ENCODE measurements at regions not wholly inside any gene's neighbourhood (a gene's known extent, or its start where the extent isn't known, plus 50 kb on each side); places are given as distances from the start of the nearest gene placed in this dataset.
"Not testable (repeated sequence)": the region's sequence is repeated elsewhere in the genome, so short reads cannot be mapped to it uniquely, and the experiment has no call there.

DNA sequence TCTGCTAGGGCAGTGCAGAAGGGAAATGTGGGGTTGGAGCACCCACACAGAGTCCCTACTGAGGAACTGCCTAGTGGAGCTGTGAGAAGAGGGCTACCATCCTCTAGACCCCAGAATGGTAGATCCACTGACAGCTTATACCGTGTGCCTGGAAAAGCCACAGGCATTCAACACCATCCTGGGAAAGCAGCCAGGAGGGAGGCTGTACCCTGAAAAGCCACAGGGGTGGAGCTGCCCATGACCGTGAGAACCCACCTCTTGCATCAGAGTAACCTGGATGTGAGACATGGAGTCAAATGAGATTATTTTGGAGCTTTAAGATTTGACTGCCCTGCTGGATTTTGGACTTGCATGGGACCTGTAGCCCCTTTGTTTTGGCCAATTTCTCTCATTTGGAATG lies 827.1 kb upstream of the IGFBP7 start:
- DNase-seq (ENCODE audit: low read depth in 4 of 4, low spot score in 2 of 4): not testable (repeated sequence)

DNA sequence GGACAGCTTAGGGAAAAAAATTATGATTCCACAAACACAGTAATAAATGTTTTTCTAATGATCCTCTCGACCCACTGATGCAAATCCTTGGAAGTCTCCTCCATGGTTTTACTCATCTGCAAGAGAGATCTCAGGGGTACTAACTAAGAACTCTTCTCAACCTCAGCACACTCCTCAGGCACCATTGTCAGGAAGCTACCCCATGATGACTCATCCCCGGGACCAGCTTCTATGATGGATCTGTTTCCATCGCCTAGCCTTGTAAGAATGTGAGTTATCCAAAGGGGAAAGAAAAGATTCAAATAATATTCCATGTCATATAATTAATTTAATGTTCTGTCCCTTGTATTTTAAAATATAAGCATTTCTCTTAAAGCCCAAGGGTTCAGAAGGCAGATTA lies 816.1 kb upstream of the IGFBP7 start:
- DNase-seq (ENCODE audit: low read depth in 4 of 4, low spot score in 2 of 4): no peak

DNA sequence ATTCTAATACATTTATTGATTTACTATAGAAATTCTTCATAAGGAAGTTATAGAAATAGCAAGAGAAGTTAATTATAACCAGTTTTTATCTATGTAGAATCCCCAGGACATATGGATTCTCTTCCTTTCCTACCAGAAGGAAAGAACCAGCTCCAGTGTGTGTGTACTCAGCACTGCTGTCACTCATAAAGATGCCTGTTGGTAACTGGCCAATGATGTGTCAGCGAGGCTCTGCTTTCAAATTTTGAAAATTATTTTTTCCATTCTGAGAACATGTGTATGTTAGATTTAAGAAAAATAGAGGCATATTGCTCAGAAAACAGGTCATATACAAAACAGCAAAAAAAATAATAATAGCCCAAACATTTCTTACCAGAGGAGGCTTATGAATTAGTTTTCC lies 814.8 kb upstream of the IGFBP7 start:
- no peak for DNase-seq (ENCODE audit: low read depth in 4 of 4, low spot score in 2 of 4)

DNA sequence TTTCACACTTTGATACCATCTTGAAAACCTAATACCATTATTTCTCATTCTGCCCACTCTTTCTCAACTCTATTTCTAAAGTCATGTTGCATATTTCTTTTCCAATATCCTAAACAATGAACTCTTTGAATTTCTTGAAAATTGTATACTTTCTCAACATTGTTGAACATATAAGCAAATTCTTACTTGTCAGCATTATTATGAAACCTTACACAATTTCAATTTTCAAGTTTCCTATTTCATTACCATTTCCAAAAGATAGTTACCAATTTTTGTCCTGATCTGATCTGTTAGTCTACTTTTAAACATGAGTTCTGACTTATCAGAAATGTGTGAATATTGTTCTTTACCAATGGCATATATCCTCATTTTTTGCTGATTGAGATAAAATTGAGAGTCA lies 806.3 kb upstream of the IGFBP7 start:
- DNase-seq (ENCODE audit: low read depth in 4 of 4, low spot score in 2 of 4): no peak

DNA sequence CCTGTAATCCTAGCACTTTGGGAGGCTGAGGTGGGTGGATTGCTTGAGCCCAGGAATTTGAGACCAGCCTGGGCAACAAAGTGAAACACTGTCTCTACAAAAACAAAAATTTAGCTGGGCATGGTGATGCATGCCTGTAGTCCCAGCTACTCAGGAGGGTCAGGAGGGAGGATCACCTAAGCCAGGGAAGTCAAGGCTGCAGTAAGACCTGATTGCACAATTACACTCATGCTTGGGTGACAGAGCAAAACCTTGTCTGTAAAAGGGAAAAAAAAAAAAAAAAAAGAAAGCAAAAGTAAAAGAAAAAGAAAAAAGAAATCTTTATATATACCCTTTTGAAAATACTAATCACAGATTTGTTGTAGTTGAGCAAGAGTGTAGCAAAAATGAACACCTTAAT lies 801.0 kb upstream of the IGFBP7 start:
- no peak for DNase-seq (ENCODE audit: low read depth in 4 of 4, low spot score in 2 of 4)

DNA sequence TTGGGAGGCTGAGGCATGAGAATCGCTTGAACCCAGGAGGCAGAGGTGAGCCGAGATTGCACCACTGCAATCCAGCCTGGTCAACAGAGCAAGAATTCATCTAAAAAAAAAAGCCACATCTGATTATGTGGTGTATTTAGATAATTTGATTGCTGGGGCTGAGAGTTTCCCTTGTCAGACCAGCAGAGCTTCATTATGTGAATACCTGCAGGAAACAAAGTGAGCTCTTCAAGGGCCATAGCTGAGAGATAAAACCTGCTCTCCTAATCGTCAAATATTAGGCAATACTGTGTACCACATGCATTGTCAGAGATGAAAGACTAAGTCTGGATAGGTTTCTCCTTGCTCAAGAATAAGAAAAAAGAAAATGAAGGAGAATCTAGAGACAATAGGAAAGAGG lies 800.0 kb upstream of the IGFBP7 start:
- no peak for DNase-seq (ENCODE audit: low read depth in 4 of 4, low spot score in 2 of 4)

DNA sequence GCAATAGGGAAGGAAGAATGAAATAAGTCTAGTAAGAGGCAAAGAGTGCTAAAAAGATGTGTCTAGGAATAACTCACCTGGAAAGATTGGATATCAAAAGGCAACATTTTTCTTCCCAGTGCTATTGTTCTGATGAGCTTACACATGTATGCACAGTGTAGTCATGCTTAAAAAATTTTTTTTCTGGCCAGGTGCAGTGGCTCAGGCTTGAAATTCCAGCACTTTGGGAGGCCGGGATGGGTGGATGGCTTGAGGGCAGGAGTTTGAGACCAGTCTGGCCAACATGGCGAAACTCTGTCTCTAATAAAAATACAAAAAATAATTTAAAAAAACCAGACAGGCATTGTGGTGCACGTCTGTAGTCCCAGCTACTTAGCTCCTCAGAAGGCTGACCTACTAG lies 795.8 kb upstream of the IGFBP7 start:
- DNase-seq (ENCODE audit: low read depth in 4 of 4, low spot score in 2 of 4): no peak

DNA sequence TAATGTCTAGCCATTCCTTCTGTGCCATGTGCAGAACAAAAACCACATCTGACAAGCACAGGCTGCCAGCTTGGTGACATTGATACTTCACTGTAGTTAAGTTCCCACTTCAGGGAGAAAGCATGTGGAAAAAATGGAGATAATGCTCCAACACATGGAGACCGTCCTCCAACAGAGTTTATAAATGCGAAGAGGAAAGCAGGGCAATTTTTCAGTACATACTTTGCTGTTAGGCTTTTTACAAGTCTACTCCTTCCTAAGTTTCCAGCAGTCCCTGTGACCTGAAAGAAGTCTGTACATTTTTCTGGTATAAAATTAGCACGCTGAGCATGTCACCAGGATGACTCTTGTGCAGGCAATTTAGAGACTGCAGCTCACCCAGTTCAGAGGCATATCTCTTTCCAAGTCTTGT lies 766.9 kb upstream of the IGFBP7 start:
- DNase-seq (ENCODE audit: low read depth in 4 of 4, low spot score in 2 of 4): no peak

DNA sequence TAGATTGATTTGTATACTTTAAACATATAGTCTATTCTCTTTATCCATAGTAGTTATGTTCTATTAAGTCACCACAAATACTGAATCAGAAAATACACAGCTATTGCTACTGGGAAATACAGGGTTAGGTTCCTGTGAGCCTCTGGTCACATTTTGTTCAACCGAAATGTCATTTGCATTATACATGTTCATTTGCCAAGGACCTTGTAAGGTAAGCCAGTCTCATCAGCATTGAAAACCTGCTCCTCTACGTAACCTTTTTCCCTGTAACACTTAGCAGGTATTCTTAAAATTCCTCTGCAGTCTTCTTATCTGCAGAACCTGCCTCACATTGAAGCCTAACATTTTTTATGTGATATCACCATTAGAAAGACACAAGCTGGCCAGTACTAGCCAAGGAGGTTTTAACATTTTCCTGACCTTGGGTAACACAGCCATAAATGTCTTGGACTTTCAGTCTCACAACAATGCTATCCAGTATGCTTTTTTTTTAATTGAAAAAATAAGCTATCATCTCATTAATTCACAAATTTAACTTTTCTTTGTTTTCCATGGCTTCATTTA lies 765.7 kb upstream of the IGFBP7 start:
- DNase-seq (ENCODE audit: low read depth in 4 of 4, low spot score in 2 of 4): no peak

DNA sequence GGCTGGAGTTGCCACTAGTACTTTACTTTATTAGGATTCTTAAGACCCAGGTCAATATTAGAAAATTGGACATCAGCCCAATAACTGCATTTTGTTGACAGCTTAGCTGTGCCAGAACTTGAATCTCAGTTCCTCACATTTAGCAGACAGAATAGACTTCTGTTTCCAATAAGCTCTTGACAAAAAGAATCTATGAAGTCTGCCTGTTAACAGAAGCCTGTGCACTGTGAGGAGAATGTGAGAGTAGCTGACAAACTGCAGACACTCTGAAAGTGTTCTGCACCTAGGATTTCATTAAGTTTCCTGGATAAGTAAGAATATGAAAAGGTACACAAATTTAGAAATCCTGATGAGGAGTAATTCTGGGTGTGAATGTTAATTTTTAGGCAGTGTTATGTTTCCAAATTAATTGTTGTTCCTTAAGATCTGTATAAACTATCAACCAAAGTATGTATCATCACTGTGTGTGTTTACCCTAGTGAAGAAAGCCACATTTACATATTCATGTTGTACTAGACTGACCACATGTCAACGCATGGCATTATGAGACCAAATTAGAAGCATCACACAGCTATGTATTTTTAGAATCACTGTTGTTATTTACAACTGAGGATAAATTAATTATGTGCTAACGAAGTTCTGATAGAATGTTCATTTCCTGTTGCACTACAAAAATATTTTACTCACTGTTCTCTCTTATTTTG lies 756.4 kb upstream of the IGFBP7 start:
- DNase-seq (ENCODE audit: low read depth in 4 of 4, low spot score in 2 of 4): no peak

DNA sequence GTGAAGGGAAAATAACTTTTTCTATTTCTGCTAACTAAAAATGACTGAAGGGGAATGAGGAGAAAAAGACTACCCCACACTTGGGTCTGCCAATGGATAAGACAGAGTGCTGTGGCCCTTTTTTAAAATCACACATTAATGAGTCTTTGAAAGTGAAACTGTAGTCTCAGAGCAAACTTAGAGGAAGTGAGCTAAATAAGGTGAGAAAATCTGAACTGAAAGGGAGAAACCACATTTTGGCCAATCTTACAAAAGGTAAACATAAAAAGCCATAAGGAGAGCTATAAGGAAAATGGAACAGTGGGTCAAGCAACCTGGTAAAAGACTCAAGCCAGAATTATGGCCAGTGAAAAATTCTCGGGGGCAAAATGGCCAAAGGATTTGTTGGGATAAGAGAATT lies 755.1 kb upstream of the IGFBP7 start:
- DNase-seq (ENCODE audit: low read depth in 4 of 4, low spot score in 2 of 4): no peak

DNA sequence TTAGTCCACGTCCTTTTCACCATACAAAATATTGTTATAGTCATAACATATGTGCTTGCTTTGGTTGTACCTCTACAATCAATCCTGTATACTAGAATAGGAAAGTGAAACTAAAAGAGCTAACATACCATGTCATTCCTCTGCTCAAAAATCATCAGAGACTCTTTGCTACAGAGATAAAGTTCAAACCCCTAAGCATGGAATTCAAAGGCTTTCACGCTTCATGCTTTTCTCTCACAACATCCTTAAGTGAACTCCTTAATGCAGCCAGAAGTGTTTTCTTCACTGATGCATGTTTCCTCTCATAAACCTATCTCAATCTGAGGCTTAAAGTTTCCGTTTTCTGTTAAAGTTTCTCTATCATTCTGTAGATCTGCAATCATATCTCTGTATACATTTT lies 744.6 kb upstream of the IGFBP7 start:
- peak in 2 of 4 donors; percentile 11 to 21 for DNase-seq (ENCODE audit: low read depth in 4 of 4, low spot score in 2 of 4)

DNA sequence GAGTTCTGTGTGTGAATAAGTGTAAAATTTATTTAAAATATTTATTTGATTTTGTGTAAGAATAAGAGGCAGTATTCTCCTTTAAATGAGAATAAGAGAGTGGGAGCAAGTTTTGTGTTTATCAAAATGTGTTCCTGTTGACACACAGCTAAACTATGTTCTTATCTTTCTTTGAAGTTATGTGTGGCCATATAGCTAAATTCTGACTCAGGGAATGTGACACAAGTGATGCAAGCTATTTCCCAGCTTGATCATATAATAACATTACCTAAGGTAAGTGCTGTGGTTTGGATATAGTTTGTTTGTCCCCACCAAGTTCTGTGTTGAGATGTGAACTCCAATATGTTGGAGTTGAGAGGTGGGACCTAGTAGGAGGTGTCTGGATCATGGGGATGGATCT lies 740.0 kb upstream of the IGFBP7 start:
- no peak for DNase-seq (ENCODE audit: low read depth in 4 of 4, low spot score in 2 of 4)

DNA sequence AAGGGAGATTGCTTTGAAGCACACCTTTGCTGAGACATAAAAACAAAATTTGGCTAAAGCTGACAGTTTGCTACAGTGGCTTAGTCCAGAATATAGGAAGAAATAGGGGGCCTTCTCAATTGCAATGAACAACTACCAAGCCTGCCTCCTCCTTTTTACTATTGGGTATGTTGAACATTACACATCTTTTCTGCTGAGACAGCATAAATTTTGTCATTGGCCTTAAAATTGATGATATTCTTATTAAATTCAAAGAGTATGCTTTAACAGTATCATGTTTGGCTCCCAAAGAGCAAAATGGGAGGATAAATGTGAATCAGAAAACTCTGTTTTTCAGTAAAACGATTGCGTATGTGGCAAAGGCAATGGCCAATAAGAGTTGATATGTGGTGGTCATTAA lies 721.9 kb upstream of the IGFBP7 start:
- DNase-seq (ENCODE audit: low read depth in 4 of 4, low spot score in 2 of 4): no peak

DNA sequence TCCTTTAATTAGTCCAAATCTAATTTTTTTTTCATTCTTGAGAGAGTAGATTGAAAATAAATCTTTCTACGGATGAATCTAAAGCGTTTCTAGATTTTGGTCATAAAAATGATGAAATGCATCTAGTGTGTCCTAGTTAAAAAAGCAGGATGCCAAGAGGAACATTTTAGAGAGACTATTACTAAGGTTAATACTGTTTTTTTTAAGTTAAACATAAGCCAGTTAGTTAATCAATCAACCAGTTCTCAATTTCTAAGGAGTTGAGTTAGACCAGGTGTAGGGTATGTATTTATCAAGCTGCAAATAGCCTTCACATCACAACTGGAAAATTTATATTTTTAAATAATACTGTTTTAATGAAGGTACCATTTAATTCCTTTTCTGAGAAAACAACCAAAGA lies 679.5 kb upstream of the IGFBP7 start:
- DNase-seq (ENCODE audit: low read depth in 4 of 4, low spot score in 2 of 4): no peak

DNA sequence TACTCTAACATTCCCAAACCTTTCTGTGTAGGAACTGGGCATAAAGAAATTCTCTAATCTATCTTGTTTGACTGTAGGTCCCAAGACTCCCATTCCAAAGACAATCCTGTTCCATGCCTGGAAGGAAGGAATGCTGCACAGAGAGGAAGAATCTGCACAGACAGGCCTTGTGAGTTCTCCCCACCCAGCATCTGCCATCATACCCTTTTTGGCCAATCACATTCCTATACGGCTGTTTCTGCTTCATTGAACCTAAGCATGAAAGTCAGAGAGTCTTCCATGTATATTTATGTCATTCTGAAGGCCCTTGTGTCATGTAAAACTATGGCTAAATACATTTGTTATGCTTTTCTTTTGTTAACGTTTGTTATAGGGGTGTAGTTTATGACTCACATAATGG lies 667.7 kb upstream of the IGFBP7 start:
- DNase-seq (ENCODE audit: low read depth in 4 of 4, low spot score in 2 of 4): no peak

DNA sequence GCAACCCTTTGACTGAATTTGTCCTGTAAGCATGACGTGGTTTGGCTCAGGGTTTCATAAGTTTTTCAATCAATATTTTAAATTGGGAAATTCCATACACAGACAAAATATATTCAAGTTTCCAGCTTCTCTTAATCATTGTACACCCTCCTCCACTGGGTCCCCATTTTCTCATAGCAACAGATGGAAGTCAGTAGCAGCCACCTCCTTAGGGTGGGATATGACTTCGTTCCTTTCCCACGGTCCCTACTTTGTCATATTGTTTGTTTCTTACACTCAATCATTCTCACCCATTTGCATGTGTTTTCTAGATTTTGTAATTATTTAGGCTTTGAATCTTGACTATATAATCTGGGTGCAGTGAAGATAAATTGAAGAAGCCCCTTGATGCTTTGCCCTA lies 664.5 kb upstream of the IGFBP7 start:
- no peak for DNase-seq (ENCODE audit: low read depth in 4 of 4, low spot score in 2 of 4)

DNA sequence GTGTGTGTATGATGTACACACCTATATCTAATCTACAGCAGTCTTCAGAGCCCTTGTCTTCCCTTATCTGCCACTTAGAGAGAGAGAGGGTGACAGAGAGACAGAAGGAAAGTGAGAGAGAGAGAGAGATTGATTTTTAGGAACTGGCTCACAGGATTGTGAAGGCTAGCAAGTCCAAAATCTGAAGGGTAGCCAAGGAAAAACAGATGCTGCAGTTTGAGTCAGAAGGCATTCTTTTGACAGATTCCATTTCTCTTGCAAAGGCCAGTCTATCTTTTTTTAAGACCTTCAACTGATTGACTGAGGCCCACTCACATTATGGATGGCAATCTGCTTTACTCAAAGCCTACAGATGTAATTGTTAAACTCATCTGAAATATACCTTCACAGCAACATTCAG lies 664.0 kb upstream of the IGFBP7 start:
- no peak for DNase-seq (ENCODE audit: low read depth in 4 of 4, low spot score in 2 of 4)

DNA sequence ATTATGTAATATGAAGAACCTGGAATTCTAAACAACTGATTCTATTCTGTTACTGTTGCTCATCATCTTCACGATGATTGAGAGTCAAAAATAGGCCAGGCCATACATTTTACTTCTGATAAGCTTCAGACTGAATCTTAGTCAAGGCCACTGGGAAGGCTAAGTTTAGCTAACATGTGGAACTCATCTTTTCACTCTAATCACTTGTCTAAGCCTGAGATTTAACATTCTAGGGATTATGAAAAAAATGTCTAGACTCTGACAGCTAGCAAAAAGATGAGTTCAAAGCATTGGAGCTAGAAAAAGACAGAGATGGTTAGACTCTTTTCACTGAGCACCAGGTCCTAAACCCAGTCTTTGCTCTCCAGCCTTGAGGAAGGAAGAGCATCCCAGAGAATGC lies 656.2 kb upstream of the IGFBP7 start:
- DNase-seq (ENCODE audit: low read depth in 4 of 4, low spot score in 2 of 4): no peak

DNA sequence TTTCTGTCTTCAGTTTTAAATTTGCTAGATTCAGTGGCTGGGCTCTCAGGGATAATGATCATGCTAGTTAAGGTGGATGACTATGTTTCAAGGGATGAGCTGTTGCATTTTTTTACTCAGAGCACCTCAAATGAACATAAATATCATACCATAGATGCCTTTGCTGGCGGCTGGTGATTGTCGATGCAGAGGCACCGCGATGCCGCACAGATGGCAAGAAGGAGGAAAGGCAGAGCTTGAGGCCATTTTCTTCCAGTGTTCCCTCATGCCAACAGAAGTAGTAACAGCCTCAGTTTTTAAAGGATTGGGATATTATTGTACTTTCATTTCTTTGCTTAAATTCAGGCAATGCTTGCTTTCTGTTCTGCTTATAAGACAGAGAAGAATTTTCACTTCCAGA lies 654.7 kb upstream of the IGFBP7 start:
- DNase-seq (ENCODE audit: low read depth in 4 of 4, low spot score in 2 of 4): no peak

DNA sequence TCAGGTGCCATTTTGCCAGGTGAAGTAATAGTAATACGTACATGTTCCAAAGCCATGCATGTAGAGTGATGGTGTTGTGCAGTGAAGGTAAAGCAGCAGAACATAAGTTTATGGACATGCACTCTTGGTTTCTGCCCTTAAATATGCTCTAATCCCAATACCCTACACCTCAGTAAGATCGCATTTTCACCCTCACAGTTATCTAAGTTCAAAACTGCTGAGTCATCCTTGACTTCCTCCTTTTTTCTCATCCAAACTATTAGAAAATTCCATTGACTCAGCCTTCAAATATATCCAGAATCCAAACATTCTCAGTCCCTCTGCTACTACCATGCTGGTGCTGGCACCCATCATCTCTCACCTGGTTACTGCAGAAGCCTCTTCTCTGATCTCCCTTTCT lies 652.9 kb upstream of the IGFBP7 start:
- DNase-seq (ENCODE audit: low read depth in 4 of 4, low spot score in 2 of 4): no peak

DNA sequence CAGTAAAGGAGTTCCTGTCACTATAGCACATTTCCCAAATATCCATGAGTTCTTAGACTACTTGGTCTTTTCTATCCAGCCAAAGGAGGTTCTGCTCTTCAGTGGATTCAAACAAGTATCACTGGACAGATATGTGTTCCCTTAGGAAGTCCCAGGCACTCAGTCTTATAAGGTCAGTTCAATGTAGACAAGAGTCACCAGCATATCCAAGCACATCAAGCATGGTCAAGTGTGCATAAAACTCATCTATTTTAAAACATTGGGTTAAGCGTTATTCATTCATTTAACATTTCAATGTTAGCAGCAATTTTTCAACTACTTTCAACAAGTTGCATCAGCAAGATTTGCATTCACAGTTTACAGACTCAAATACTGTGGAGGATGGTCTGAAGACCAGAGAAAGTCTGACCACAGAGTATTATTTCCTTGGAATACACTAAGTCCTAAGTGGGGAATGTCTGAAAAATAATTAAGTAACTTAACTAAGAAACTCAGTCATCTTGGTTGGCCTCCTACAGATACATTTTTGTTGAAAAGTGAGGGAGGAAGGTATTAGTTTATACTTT lies 630.5 kb upstream of the IGFBP7 start:
- DNase-seq (ENCODE audit: low read depth in 4 of 4, low spot score in 2 of 4): no peak

DNA sequence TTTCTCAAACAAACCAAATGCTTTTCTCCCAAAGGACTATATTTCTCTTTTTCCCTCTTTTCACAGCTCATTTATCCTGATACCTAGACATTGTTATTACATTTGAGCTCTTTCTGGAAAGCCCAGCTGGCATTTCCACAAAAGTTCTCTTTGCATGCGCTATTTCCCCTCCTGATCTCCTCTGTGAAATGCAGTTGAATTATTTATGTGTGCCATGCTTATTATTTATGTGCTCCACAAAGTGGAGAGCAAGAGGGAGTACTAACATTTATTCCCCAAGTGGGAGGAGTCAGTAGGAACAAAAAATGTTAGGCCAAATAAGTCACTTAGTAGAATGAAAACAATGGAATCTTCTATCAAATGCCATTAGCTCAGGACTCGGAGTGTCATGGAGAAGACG lies 626.6 kb upstream of the IGFBP7 start:
- DNase-seq (ENCODE audit: low read depth in 4 of 4, low spot score in 2 of 4): no peak
